ENCODE measurements at regions not wholly inside any gene's neighbourhood (a gene's known extent, or its start where the extent isn't known, plus 50 kb on each side); places are given as distances from the start of the nearest gene placed in this dataset.

GRCh38 chr11:43619863-43620505 is 60.6 kb upstream of the HSD17B12 start:
- TF ChIP-seq POLR2A (IDR thresholded peaks at IDR 0.05) (no peak), CTCF (IDR thresholded peaks at IDR 0.05 in 4 of 5, conservative IDR thresholded peaks at IDR 0.05 in 1 of 5) (no peak)
